ENCODE measurements at regions not wholly inside any gene's neighbourhood (a gene's known extent, or its start where the extent isn't known, plus 50 kb on each side); places are given as distances from the start of the nearest gene placed in this dataset.

DNA sequence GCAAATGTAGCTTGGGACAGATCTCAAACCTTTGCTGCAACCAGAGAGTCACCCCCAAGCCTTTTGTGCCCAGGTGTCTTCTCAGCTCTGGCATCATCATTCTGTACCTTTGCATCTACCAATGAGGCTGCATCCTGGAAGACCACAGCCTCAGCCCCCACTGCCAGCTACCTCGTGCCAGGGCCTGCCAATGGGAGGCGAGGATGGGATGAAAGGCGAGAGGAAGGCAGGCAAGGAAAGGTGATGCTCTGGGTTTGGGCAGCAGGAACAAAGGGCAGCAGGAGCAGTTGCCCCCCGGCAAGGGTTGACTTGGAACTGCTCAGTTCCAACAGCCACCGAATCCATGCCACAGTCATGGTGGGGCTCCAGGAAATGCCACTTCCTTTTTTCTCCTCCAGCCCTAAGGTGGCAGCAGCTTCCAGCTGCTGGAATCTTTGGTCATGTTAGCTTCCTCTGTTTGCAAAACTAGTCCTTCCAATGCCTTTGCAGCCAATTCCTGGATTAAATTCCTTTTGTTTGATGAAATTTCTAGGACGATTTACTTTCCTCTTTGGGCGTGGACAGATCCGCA lies 651.6 kb downstream of the NPHP4 start:
- DNase-seq (ENCODE audit: low read depth): no peak

DNA sequence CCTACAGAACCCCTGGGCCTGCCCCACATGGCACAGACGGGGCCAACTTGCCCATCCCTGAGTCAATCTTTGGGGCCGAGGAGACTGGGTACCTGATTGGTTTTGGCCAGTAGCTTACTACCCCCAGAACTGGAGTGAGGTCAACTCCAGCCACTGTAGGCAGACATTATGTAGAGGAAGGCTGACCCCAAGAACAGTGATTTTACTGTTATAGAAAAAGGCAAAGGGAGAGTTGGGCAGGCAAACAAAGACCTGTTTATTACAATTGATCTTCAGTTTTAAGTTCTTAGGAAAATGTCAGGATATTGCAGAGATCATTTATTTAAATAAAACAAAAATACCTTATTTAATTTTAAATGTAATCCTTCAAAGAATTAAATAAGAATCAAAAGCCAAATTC lies 653.8 kb downstream of the NPHP4 start:
- DNase-seq (ENCODE audit: low read depth): no peak

DNA sequence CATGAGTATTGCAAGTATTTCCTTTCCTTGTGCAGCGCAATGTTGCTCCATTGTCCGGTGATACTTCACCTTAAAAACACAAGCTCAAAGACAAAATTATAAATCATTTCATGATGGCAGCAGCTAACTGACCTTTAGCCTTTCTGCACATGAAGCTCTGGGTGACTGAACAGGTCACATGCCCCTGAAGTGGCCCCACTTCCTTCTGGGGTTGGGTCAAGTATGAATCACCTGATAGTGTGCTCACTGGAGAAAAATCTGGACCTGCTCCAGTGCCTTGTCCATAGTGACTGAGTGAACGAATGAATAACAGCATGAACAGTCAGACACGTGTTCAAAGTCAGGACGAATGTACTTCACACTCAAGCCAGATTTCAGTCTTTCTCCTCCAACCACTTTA lies 658.9 kb downstream of the NPHP4 start:
- DNase-seq (ENCODE audit: low read depth): no peak

DNA sequence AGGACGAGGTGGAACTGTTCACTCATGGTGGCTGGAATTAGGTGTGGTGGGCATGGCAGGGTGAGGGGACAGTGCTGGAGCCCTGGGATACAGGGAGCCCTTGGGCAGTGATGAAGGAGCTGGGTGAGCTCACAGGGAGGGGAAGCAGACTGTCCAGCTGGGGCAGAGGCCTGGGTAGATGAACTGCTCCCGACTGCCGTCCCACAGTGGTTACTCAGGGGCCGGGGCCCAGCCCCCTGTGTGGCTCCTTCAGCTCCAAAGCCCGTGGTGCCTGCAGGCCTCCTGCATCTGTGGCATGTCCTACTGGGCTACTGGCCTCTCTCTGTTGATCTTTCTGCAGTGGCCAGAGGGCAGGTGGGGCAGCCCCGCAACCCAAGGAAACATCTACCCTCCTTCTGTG lies 661.1 kb downstream of the NPHP4 start:
- no peak for DNase-seq (ENCODE audit: low read depth)

DNA sequence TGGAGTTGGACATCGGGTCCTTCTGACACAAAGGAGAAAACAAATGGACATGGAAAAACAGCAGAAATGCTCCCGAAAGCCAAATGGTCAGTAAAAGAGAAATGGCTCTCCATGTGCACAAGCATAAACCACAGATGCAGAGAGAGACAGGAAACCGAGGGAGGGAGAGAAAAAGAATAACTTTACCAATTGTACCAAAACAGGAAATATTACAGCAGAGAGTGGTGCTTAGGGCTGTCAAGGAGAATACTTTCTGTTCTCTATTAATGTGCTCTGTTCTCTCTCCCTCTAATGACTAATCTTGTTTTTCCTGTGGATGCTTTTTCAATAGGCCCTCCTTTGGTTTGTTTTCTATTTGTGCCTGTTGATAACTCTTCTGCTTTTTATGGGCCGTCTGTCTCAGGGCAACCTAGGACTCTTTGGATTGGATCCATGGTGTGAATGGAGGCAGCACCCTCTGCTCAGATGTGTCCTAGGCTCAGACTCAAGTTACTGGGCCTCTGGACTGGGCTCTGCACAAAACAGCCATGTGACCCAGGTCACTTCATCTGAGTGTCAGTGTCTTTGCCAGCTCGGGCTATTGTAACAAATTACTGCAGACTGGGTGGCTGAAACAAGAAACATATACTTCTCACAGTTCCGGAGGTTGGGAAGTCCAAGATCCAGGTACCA lies 663.0 kb downstream of the NPHP4 start:
- DNase-seq (ENCODE audit: low read depth): no peak

DNA sequence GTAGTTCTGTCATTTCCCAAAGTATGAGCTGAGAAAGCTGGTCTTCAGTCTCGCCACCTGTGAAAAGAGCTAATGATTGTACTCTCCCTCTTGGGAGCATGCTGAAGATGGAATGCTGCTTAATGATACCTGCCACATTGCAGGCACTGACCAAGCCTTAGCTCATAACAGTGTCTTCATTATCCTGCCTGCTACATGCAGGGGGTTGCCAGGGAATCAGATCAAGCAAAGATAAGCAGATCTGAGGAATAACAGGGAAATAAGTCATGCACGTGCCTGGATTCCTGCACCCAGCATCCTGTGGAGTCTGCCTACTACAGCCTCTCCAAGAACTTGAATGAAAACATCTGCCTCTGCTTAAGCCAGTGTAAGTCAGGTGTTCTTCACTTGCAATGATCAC lies 667.3 kb downstream of the NPHP4 start:
- DNase-seq (ENCODE audit: low read depth): no peak

DNA sequence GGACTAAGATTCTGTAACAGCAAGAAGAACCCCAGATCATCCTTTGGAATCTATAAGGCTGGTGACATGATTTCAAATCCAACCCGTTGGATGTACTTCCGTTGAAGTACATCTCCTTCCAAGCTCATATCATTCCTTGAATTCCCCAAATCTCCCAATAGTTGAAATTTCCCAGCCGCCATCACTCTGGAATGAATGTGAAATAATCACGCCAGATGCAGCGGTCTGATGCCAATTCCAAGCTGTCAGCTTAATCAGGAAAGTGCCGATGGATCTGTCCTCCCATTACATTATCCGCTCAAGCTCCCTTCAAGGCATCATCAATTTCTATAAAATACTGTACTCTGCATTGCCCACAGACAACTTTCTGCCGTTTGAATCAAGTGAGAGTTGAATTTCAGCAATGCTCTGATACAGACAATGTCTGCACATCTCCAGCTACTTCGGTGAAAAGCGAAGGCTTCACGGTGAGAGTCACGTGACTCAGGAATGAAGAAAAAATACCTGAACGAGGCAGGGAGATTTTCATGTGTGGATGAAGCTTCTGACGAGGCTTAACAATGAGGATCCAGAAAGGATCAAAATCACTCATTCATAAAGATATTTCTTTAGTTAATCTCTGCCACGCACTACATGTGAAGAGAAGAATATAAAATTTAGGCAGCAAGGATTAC lies 663.9 kb downstream of the AJAP1 start:
- DNase-seq (ENCODE audit: low read depth): no peak

DNA sequence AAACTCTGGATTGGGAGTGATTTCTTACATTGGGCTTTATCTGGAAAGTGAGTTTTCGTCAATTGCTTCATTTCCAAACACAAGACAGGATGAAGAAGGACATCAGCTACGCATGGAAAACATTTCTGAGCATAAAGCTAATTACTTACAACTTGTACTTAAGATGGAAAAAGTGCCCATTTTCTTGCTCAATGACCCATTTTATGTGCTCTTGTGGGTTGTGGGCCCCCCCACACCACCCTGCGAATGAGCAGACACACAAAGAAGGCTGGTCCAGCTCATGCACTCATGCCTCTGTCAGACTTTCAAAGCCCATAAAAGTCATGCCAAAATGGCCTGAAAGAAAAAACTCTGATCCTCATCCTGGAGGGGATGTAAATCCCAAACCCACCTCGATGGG lies 663.0 kb downstream of the AJAP1 start:
- no peak for DNase-seq (ENCODE audit: low read depth)

DNA sequence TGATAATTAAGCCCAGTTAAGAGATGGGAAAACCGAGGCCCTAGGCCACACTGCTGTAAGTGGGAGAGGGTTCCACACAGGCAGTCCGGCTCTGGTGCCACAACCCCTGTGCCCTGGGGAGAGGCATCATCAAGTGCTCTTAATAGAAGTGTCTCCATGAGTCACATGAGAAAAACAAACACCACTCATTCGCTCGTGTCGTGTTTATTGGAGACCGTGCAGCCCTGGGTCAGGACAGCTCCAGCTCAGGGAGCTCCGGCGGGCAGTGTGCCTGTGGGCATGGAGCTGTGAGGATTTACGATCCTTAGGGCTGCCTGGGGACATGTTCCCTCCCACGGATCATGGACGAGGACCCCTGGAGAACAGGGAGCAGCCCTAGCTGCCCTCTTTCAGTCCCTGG lies 658.5 kb downstream of the AJAP1 start:
- DNase-seq (ENCODE audit: low read depth): no peak

DNA sequence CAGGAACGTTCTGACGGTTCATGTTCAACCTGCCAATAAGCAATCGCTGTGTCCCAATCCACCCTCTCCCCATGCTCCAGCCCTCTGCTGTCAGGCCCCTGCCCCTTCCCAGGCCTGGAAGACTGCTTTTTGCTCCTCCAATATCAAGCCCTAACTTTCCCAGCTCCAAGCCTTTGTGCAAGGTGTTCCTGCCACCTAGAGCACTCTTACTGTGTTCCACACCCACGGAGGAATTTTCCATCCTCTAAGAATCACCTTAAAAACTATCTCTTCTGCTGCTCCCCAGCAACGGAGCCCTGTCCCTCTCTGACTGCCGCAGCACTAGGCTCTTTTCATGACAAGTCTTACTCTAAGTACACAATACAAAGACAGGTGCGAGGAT lies 657.9 kb downstream of the AJAP1 start:
- DNase-seq (ENCODE audit: low read depth): no peak

DNA sequence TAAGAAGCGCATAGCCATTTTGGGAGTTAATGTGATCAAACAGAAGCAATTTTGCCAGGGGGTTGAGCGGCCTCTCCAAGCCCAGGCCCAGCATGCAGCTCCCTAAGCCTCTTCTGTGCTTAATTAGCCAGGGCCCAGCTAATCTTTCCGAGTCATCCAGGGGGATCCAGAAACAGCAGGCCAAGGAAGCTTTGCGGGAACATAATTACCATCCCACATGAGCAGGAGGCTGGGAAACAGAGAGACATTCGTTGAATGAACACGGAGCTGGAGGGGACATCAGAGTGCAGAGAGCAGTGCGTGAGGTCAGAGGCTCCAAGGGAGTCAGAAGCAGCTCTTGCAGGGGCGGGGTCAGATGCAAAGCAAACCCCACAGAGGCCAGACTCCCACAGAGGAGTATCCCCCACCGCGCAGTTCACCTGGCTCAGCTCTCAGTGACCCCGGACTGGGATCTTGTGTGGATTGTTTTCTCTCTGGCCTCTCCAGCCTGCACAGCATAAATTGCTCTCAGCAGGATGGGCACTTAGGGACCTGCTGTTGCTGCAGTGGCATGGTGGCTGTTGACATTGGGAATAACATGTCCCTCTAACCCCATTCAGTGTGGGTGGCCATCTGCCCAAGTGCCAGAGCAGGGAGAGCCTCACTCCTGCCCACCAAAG lies 657.4 kb downstream of the AJAP1 start:
- DNase-seq (ENCODE audit: low read depth): no peak

DNA sequence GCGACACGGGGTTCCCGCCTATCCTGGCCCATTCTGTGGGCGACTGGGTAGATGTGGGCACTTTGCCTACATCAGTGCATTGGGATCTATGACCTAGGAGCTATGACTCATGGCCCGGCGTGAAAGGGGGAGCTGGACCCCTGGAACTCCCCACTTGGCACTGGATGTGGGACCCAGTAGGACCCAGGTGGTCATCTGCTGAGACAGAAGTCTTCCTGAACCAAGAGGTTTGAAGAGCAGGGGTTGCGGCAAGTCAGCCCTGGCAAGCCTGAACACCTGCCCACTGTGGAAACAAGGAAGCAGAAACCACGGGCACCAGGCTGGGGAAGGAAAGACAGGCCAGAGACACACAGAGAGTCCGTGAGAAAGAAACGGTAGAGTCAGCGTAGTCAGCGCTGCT lies 656.7 kb downstream of the AJAP1 start:
- no peak for DNase-seq (ENCODE audit: low read depth)

DNA sequence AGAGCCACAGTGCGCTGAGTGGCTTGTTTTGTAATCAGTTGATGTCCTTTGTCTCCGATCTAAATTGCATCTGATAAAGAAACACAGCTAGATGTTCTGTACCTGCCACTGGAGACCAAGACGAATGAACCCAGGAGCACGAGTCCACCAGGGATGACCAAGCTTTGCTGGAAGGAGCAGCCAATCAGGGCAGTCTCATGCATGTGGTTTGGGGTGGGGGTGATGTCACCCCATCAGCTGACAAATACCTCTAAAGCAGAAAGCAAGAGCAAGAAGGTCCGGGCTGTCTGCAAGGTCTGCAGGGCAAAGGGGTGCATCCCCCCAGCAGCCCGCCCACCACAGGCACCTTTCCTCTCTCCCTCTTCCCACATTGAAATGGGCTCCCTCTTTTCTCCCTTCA lies 653.8 kb downstream of the AJAP1 start:
- no peak for DNase-seq (ENCODE audit: low read depth)

DNA sequence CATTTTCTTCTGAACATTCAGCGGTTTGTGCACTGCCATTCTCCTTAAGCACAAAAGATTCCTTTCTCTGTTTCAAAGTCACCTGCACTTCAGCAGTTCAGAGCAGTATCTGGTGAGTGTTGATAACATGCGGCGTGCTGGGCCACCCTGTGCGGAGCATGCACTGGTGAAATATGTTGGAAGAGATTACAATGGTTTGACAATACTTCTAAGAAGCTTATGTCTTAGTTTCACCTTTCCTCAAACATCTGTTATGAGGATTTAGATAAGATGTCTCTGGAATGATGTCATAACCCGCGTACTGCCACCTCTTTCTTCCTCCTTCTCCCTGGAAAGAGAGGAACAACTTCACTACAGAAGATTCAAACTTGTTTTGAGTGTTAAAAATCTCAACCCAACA lies 650.3 kb downstream of the AJAP1 start:
- no peak for DNase-seq (ENCODE audit: low read depth)

DNA sequence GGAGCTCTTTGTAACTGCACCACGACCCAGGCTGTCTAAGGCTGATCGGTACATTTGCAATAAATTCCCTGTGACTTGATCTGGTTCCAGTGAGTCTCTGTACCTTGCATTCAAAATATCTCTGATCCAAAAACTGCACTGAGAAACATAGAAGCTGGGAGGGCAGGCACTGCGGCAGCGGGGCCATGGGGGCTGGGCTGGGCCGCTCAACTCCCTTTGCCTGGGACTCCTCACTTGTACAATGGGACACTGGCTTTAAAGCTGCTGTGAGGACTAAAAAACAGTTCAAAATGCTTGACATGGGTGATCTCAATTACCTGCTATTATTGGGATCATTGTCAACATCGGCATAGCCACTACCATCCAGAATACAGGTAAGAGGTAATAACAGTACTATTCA lies 644.0 kb downstream of the AJAP1 start:
- no peak for DNase-seq (ENCODE audit: low read depth)

DNA sequence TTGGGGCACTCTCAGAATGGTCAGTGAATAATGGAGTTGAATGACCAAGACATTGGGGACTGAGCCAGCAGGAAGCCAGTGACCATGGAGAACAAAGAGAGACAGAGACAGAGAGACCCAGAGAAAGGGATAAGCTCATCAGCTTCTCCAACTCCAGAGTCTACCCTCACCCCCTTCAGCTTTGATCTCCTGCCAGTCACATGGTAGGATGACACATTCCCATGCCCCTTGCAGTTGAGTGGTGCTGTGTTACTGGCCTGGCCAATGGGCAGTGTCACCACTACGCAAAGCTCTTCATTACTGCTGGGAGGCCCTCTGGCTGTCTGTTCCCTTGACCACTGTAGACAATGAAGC lies 643.5 kb downstream of the AJAP1 start:
- DNase-seq (ENCODE audit: low read depth): no peak

DNA sequence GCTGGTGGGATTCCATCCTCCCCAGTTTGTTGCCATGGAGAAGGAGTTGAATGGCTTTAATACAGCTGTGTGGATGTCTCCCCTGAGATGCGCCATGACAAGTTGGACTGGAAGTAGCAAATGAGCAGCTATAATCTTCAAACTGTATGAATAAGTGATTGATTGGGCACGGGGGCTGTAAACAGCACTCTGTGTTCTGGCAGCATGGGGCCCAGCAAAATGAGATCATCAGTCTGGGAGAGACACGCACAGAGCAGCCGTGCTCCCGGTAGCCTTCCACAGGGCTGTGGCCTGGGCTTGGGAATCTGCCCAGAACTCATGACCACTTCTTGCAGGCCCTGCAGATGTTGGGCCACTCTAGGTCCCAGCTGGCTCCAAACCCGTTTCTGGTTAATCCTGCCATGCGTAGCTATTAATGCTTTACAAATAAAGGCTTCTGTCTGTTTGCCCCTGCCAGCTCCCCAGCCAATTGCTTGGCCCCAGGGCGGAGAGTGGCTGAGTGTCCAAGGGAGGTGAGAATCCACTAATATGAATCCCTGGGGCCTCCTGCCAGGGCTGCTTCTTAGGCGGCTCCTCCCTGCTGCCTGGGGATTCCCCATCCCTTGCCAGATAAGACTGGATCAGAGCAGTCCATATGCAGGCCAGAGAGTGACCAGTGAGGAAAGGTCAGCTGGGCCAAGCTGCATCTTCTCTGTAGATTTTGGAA lies 642.9 kb downstream of the AJAP1 start:
- no peak for DNase-seq (ENCODE audit: low read depth)

DNA sequence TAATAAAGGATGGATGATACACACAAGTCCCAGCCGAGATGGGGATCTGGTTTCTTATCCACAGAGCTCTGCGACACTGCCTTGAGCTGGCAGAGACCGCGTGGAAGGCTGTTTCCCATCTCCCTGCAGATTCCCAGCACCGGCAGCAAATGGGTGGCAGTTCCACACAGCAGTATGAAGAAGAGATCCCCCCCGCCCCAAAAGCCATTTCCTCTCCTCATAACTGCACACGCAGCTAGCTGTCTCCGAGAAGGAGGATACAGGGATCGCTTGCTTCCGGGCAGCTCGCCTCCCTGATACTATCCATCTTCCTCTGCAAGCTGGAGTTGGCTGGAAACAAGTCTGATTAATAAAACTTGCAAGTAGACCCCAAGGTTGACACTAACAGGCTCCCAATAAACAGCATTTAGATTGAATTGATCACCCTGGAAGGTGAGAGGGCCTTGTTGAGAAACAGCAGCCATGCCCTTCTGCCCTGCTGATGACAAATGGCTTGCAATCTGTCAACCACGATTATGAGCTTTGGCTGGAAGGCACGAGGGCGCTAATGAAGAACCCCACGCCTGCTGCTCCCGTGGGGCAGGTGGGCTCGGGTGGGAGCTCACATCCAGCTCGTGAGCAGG lies 642.3 kb downstream of the AJAP1 start:
- no peak for DNase-seq (ENCODE audit: low read depth)

DNA sequence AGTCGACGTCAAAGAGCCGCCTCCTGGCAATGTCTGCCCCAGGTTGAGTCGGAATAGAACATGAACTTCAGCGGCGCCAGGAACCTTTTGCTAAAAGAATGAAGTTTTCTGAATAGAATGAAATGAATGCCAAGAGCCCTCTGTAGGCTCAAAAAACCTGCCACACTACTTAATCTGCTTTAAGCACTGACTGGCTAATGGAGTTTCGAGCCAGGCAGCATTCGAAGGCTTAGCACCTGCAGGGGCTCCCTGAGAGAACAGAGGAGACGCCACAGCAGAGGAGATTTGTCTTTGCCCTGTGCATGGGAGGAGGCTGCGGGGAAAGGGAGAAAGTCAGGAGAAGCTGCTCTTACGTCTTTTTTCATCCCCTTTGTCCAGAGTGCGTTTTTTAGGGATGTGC lies 641.7 kb downstream of the AJAP1 start:
- no peak for DNase-seq (ENCODE audit: low read depth)

DNA sequence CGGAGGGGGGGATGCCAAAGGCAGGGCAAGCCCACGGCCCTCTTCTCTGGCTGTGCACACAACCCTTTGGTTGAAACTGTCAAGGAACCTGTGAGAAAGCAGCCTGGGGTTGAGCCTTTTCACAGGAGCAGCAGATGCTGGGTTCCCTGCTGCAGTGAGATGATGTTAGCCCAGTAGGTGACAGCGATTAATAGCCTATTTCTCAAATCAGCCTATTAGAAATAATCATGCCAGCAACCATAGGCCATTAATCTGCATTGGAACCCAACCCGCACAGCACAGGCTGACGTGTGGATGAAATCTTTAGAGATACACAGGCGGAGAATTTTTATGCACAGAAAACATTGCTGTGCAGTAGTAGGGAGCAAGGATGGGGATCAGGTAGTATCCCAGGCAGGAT lies 637.5 kb downstream of the AJAP1 start:
- no peak for DNase-seq (ENCODE audit: low read depth)

DNA sequence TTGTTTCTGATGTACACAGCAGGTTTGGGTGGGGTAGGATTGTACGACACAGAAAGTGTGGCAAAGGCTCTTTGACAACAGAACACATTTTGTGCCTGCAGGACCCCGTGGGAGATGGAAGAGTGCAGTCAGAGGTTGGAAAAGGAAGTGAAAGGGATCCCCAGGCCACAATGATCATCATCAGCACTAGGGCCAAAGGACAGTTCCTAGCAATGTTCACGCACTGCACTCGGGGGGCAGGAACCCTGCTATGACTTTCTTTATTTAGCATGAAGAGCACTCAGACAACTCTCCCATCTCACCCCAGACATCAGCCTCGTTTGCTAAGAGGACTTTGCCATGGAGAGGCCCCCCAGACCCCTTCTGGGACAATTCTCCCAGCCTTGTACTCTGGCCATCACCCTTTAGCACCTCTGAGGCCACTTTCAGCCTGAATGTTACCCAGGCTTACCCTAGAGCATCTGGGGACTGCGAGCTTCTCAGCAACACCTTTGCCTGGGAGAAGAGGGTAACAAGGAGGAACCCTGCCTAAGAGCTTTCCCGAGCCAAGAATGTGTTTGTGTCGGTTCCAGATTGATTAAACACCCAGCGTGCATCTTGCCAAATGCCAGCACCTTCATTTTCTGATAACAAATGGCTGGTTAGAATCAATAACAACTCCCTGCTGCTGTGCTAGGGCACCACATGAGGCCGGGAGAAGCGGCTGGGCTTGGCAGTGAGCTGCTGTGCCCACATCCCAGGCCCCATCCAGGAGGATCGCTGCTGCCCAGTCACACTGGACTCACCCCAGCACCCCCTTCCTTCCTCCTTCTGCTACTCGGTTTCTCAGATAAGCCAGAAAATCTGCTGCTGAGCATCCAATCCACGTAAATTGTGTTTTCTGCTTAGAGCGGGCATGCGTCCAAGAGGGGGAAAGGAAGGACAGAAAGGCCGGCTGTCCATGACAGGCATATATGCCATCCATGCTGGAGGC lies 633.1 kb downstream of the AJAP1 start:
- no peak for DNase-seq (ENCODE audit: low read depth)

All from activated T-cell treated with anti-CD3 and anti-CD28 coated beads for 1 hour (primary cell).